Islet precursor cell (in vitro differentiated cells): ENCODE measurements at regions not wholly inside any gene's neighbourhood (a gene's known extent, or its start where the extent isn't known, plus 50 kb on each side); places are given as distances from the start of the nearest gene placed in this dataset.
A peak's percentile ranks its signal among the peaks of the same experiment; 100 is the strongest.

Experiments
- DNase-seq: peaks from one replicate; pipeline ENCODE4 v3.0.0-alpha.2; 2018

- DNase-seq = no peak
Measured at GRCh38 chr15:62726461-62726860, 316.1 kb upstream of the TPM1 start.

- no peak for DNase-seq
Measured at GRCh38 chr15:62727501-62727900, 315.0 kb upstream of the TPM1 start.

GRCh38 chr15:62730825-62731224 lies 311.7 kb upstream of the TPM1 start:
- DNase-seq = no peak

DNA sequence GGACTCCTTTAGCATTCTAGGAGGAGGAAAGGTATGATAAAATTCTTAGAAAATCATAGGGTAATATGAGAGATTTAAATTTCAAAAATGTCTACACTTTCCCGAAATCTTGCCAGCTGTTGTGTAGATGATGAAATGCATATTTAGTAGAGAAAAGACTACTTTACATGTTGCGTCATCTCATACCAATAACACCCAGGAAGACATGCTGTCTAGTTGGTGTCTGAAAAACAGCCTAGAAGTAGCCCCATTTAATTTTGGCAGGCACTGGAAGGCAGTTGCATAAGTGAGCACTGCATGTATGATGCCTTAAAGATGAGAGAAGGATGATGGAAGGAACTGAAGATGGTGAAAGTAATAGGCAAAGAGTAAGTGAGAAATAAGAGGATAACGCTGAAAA lies 310.5 kb upstream of the TPM1 start:
- DNase-seq = no peak

DNA sequence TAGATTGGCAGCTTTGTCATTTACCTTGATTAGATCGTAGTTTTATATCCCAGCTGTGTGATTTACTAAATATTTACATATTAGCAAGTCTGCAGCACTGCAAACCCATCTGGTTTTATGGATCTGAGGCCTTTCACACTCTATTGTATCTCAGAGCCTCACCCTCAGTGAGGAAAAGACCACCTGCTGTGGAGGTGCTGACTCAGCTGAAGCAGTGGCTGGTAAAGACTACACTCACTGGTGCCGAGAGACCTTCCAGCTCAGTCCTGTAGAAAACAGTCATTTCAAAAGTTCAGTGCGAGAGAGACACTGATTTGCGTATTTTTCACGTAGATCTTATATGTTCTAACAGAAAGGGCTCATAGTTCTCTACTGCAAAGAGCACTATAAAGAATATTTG lies 307.8 kb upstream of the TPM1 start:
- no peak for DNase-seq

DNA sequence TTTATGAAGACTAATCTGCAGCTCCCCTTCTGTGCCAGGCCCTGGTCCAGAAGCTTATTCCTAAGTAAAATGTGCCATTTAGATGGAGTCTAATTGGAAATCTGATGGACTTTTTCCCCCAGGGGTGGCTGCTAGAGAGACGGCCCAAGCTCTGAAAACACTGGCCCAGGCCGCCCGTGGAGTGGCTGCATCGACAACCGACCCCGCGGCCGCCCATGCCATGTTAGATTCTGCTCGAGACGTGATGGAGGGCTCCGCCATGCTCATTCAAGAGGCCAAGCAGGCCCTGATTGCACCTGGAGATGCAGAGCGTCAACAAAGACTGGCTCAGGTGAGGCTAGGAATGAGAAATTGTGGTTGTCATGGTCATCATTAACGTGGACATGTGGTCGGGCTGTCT lies 305.8 kb upstream of the TPM1 start:
- DNase-seq = no peak

- DNase-seq = no peak
Measured at GRCh38 chr15:62737551-62737950, 305.0 kb upstream of the TPM1 start.

- DNase-seq = no peak
Measured at GRCh38 chr15:62739082-62739481, 303.5 kb upstream of the TPM1 start.

DNA sequence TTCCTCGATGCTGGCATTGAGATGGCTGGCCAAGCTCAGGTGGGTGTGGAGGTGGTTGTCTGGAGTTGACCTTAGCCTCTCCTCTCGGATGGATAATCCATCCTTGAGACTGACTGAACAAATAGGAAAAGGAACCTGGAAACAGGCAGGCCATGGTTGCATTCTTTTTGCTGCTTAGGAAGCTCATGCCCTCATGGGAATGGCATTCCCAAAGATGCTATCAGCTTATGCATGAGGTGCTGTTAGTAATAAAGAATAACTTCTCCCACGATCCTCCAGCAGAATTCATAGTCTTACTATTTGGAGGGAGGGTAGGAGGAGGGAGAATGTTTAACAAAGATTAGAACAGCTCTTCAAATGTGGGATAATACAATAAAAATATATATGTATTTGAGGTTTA lies 303.0 kb upstream of the TPM1 start:
- DNase-seq = peak; percentile 68

GRCh38 chr15:62740141-62741004 lies 302.2 kb upstream of the TPM1 start:
- peak; percentile 69 for DNase-seq

DNA sequence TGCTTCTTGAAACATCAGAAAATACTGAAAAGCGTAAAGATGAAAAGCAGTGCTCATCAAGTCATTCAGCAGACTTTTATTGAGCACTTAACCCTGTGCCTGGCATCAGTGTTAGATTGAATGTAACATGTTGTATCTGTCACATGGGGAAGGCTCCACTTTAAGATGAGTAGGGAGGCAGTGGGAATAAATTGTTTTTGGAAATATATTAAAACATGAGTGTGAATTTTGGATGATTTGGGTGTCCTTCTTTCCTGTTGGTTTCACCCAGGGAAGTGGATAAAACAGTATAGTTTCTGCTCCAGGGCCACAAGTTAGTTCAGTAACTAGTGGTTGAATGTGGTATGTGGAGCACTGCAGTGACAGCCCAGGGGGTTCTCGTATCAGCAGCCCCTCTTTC lies 301.4 kb upstream of the TPM1 start:
- no peak for DNase-seq

DNA sequence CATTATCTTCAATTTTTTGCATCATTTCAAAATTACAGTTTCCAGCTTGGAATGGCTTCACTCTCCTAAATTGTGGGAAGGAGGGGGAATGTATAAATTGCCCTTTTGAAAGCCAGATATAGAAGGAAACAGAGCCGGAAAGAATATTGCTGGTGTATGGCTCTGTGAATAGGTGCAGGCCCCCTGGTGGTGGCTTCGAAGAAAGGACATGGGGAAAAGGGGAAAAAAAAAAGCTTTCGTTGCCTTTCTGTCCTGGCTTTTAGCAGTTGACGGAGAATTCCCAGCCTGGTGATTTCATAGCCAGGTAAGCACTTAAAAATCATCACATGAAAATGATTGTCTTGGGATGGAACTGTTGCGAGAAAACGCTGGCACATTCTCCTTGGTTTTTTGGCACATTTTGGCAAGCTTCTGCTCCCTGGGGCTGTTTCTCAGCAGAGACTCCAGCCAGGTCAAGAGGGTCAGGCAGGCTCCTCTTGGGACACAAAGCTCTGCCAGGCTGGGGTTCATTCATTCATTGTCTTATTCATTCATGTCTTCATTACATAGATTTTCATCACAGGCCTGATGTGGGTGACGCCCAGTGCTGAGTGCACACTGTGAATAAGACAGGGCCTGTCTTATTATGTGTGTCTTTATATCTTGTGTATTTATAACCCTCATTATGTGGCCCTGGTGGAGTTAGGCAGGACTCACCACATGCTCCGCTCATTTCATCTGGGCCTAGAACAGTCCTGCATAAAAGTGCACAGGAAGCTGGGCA lies 300.0 kb upstream of the TPM1 start:
- DNase-seq = peak; percentile 66

DNA sequence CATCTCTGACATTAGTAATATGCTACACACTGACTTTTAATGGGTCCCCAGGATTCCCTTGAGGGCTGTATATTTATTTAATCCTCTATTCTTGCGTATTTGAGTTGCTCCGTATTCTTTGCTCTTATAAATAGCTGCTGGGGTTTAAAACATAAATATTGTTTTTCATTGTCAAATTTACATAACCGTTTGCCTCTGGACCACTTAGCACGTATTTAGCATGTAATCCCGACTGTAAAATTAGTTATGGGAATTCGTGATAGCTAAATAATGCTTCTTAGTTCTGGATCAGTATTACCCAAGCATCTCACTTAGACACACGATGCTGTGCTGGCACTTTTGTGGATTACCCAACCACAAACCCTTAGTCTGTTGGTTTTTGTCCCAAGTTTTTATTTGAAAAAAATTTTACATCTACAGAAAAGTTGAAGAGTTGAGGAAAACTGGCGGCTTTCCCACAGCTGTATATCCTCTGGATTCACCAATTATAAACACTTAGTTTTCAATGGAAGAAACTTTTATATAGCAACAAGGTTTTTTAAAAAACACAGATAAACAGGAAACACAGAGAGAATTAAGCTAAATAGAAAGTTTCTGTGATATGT lies 296.8 kb upstream of the TPM1 start:
- DNase-seq = no peak

DNA sequence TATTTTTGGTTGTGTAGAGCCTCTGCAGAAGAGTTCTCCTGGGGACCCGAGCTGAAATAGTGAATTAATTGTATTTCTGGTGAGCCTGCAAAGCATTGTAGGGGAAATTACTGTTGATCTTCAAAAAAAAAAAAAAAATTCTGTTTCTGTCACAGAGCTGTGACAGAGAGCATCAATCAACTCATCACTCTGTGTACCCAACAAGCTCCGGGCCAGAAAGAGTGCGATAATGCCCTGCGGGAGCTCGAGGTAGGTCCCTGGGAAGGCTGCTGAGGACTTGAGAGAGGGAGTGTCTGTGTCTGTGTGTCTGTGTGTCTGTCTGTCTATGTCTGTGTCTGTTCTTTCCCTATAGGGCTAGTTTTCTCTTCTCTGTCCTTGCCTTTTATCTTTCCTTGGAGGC lies 294.4 kb upstream of the TPM1 start:
- no peak for DNase-seq

- no peak for DNase-seq
Measured at GRCh38 chr15:62749036-62749815, 293.3 kb upstream of the TPM1 start.

DNA sequence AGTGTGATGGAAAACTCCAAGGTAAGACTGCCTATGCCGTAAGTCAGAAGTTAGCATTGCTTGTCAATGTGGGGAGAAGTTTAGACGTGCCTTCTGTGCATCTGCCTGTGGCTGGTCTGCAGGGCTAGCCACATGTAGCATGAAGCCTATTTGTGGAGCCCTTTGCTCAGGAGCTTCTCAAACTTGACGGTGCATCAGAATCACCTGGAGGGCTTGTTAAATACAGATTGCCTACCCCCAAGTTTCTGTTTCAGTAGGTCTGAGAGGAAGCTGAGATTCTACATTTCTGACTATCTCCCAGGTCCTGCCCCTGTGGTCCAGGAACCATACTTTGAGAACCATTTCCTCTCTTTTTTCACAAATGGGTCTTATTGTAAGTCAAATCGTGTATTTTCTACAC lies 292.1 kb upstream of the TPM1 start:
- DNase-seq = no peak

GRCh38 chr15:62752657-62753517 lies 289.7 kb upstream of the TPM1 start:
- no peak for DNase-seq

DNA sequence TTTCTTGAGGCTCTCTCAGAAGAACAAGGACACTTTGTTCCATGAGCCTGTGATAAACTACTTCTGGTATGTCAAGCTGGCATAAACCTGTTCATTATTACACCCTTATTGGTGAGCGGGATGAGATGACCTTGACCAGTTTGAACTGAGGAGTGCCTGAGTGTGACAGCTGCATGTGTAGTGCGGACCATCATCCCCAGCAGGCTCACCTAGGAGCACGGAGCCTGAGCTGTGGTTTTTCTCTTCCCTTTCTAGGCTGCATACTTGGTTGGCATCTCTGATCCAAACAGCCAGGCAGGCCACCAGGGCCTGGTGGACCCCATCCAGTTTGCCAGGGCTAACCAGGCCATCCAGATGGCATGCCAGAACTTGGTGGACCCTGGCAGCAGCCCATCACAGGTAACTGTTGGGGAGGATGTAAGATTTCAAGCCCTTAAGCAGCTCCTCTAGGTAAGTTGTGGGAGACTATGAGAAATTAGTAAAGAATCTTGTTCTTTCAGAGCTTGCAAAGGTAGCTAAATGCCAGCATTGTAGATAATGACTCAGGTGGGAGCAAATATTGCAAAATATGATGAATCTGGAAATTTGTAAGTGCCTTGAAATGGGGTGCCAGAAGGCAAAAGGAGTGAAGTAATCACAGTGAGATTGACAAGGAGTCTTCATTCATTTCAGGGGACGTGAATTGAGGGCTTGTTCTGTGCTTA lies 288.9 kb upstream of the TPM1 start:
- DNase-seq = no peak

GRCh38 chr15:62756326-62756994 lies 286.1 kb upstream of the TPM1 start:
- DNase-seq = no peak

- no peak for DNase-seq
Measured at GRCh38 chr15:62756995-62757360, 285.6 kb upstream of the TPM1 start.

DNA sequence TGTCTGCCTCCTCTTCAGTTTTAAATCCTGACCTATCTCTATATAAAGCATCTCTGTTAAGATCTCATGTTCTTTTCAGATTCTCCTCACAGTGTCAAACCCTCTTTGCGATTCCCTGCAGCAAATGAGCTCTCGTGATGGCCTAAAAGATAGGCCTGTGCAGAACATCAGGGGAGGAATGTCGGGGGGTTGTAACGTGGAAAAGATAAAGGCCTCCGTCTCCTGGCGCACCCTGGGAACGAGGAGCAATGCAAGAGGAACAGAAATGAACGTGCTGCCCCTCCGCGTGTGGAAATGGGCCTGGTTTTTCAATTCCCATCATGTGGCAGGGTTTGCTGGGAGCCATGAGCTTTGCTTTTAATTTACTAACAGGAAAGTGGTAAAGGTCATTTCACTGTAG lies 285.0 kb upstream of the TPM1 start:
- DNase-seq = no peak
